GM18508 (cell line): ENCODE measurements at regions not wholly inside any gene's neighbourhood (a gene's known extent, or its start where the extent isn't known, plus 50 kb on each side); places are given as distances from the start of the nearest gene placed in this dataset.
"Not testable (repeated sequence)": the region's sequence is repeated elsewhere in the genome, so short reads cannot be mapped to it uniquely, and the experiment has no call there.

ENCODE experiments used
- ATAC-seq: cut with Tn5 transposase; IDR thresholded peaks from one replicate; pipeline ENCODE4 v1.9.1; 2021; ENCODE audit warnings: moderate number of reproducible peaks; ENCODE audit not compliant: insufficient read depth, unreplicated experiment

GRCh38 chr15:75100679-75101078 lies 77.3 kb downstream of the PPCDC start:
- ATAC-seq = no peak

GRCh38 chr15:75104804-75105557 lies 81.6 kb downstream of the PPCDC start:
- no peak for ATAC-seq

DNA sequence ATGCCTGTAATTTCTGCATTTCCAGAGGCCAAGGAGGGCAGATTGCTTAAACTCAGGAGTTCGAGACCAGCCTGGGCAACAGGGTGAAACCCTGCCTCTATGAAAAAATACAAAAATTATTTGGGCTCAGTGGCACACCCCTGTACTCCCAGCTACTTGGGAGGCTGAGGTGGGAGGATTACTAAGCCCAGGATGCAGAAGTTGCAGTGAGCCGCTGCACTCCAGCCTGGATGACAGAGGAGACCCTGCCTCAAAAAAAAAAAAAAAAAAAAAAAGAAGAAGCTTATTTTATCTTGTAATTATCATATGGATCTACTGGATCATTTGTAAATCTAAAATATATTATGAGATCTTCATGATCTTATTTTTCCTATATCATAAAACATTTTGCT lies 84.1 kb downstream of the PPCDC start:
- no peak for ATAC-seq

DNA sequence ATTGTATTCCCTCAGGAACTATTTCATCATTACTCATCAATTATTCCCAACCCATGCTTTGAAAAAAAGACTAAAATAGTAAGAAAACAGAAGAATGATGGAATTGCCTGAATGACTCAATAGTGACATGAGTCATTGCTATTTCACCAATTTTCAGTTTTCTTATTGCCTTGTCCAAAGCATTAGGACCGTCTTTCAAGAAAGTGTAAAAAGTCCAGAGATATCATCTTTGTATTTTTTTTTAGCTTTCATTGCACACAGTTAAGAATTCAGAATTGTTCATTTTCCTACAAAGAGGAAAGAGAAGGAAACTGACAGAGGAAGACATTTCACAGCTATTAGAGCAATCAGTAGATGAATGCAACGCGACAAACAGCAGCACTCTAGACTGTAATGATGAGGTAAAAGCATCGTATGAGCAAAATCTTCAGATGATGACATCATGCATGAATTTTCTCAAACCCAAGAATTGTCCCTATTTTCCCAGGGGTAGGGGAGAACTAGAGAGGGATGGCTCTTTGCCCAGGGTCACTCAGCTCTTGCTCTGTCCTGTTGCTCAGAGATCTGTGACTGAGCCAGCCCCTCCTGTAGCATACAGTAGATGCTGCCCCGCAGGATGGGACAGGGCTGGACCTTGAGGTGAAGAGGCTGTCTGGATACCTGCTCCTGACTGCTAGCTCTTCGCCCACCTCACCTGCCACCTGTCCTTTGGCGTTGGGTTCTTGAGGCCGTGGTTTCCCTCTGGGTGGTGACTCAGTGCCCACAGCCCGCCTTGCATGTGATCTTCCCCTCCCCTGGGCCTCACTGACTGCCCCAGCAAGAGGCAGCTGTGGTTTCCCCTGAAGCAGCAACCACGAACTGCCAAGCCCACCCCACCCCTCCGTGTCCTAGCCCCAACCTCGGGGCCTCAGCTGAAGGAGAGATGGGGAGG lies 84.8 kb downstream of the PPCDC start:
- ATAC-seq = no peak

DNA sequence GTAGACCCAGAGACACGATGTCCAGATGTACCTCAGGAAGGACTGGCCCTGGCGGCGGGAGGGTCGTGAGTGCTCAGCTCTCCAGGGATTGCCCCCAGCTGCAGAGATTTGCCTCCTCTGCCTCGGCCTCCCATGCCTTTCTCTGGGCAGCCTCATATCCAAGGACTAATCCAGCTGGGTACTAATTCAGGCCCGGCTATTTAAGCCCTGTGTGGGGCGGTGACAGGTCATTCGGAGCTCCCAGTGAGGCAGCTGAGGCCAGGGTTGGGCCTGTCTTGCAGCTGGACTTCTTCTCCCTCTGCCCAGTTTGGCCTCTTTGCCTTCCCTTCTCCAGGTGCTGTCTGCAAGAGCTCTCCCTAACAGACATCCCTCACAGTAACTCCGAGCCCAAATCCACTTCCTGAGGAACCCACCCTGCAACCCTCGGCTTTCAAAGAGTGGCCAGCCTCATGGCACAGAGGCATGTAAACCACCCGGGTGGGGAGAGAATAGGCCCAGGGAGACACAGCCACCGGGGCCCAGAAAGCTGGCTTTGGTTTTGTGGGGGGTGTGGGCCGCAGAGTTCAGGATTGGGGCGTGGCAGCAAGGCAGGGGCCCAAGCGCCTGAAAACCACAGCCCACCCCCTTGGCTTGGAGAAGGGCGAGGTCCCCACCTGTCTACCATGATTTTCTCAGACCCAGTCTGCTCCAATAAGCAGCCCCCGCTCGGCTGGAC lies 85.8 kb downstream of the PPCDC start:
- ATAC-seq = no peak

DNA sequence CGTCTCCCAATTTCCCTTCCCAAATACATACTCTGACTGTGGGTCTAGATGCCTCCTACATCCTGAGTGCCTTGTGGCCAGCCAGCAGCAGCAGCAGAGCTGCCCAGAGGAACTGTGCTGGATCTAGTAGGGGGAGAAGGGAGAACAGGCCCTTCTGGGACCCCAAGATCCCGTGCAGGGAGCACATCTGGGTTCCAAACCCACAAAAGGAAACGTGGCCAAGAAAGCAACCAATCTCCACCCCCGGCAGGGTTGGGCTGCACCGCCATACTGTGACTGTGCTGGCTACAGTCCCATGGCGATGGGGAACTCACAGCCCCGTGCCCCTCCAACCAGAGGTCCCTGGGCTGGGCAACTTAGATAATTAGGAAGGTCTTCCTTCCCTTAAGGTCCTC lies 86.3 kb downstream of the PPCDC start:
- no peak for ATAC-seq

- no peak for ATAC-seq
Measured at GRCh38 chr15:75112278-75112847, 89.0 kb downstream of the PPCDC start.

- ATAC-seq = peak; percentile 40
Measured at GRCh38 chr15:75112848-75113492, 88.7 kb upstream of the C15orf39 start.

DNA sequence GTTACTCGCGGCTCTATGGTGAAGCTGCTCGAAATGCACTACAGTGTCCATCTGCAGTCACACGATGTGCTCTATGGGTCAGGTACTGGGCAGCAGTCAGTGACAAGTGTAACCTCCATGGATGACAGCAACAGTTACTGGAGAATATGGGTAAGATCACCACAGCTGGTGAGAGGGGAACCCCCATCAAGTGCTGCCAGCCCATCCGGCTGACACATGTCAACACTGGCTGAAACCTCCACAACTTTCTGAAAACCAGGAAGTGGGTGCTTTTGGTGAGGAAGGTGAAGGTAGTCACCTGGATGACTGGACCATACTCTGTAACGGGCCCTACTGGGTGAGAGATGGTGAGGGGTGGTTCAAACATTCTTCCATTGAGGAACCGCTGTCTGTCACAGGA lies 87.4 kb upstream of the C15orf39 start:
- ATAC-seq = no peak

- ATAC-seq = no peak
Measured at GRCh38 chr15:75114796-75115195, 86.9 kb upstream of the C15orf39 start.

DNA sequence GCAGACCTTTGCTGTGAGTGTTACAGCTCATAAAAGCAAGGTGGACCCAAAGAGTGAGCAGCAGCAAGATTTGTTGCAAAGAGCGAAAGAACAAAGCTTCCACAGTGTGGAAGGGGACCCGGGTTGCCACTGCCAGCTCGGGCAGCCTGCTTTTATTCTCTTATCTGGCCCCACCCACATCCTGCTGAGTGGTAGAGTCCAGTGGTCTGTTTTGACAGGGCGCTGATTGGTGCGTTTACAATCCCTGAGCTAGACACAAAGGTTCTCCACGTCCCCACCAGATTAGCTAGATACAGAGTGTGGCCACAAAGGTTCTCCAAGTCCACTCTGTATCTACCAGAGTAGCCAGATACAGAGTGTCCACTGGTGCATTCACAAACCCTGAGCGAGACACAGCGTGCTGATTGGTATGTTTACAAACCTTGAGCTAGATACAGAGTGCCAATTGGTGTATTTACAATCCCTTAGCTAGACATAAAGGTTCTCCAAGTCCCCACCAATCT lies 86.2 kb upstream of the C15orf39 start:
- not testable (repeated sequence) for ATAC-seq

DNA sequence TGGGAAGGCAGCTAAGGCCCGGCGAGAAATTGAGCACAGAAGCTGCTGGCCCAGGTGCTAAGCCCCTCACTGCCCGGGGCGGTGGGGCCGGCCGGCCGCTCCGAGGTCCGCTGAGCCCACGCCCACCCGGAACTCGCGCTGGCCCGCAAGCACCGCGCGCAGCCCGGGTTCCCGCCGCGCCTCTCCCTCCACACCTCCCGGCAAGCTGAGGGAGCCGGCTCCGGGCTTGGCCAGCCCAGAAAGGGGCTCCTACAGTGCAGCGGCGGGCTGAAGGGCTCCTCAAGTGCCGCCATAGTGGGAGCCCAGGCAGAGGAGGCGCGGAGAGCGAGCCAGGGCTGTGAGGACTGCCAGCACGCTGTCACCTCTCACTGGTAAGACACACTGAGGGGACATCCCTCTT lies 85.5 kb upstream of the C15orf39 start:
- not testable (repeated sequence) for ATAC-seq

DNA sequence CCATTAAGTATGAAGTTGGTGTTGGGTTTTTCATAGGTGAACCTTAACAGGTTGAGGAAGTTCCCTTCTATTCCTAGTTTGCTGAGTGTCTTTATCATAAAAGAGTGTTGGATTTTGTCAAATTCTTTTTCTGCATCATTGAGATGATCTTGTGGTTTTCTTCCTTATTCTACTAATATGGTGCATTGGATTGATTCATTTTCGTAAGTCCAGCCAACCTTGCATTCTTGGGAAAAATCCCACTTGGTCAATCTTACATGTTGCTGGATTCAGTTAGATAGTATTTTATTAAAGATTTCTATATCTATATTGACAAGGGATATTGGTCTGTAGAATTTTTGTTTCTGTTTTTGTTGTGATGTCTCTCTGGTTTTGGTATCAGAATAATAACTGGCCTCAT lies 83.7 kb upstream of the C15orf39 start:
- ATAC-seq = no peak

DNA sequence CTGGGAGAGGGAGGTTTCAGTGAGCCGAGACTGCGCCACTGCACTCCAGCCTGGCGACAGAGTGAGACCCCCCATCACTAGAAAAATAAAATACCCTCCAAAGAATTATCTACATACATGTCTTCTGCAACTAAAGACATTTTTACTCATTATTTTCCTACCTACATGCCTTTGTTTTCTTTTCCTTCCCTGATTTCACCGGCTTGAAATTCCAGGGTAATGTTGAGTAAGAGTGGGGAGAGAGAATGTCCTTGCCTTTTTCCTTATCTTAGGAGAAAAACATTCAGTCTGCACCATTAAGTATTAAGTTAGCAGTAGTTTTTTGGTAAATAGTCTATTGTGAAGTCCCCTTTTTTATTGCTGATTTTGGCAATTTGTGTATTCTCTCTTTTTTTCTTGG lies 82.4 kb upstream of the C15orf39 start:
- ATAC-seq = not testable (repeated sequence)

DNA sequence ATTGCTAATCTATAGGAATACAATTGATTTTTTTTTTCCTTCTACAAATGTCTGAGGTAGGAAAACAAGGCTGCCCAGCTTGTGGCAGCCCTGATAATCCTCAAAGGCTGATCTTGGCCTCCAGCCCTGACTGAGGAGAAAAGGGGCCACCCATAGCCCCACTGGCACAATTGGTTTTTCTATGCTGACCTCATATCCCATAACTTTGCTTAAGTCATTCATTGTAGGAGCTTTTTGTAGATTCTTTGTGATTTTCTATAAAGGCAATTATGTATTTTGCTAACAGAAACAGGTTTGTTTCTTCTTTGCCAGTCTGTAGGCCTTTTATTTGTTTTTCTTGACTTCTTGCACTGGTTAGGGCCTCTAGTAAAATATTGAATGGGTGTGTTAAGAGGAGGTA lies 80.2 kb upstream of the C15orf39 start:
- no peak for ATAC-seq

DNA sequence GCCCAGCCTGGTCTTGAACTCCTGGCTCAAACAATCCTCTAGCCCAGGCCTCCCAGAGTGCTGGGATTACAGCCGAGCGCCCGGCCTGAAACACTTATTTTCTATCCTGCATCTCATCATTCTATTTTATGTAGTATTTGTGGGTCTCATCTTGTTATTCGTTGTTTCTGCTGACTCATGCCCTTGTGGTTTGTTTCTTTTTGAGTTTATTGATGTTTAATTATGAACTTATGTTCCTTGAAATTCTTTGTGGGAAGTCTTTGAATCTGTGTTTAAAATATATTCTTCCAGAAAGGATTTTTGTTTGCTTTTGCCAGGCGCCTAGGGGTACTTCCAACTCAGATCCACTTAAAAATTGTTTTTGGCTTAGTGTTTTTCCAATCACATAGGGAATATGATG lies 78.3 kb upstream of the C15orf39 start:
- no peak for ATAC-seq

DNA sequence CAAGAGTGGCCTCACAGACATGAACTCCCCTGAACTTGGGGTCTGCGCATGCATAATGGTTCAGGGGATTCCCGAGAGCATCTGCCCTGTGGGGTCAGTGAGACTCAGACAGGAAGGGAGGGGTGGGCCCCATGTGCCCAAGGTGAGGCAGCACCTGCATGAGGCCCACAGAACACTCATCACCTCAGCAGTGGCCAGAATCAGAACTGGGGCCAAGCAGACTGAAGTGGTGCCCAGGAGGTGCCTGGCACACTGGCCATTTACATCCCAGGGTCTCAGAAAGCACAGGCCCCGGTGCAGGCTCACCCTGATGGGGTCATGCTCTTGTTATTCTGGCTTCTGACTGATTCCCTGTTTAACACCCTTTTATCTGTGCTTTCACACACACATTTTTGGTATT lies 77.4 kb upstream of the C15orf39 start:
- not testable (repeated sequence) for ATAC-seq

- no peak for ATAC-seq
Measured at GRCh38 chr15:75125935-75126334, 75.7 kb upstream of the C15orf39 start.

DNA sequence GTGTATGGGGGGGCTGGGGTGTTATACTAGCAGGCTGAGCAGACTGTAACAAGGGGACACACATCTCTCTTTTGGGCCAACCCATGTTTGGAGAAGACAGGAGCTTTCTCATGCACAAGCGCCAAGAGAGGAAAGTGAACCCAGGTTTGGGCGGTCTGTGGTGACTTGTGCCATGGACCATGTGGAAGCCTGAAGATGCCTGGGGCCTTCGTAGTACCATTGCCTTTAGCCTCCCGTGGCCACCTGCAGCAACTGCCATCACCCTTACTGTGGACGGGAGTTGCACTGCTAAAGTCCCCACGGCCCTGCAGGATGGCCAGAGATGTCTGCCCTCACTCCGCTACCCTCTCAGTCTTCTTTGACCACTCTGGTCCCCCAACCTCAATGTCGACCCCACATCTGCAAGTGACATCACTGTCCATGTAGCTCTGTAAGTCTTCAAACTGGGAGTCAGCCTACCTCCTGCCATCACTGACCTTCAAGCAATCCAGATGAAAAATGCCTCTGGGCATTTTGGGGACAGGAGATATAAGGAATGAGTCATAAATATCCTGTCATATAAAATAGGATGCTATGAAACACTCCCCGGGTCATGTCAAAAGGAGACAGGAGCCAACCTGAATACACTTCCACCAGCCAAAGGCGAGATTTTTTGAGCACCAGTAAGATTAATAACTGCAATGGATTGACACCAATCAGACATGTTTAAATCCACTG lies 74.7 kb upstream of the C15orf39 start:
- no peak for ATAC-seq
